GM03348 (cell line): ENCODE measurements at regions not wholly inside any gene's neighbourhood (a gene's known extent, or its start where the extent isn't known, plus 50 kb on each side); places are given as distances from the start of the nearest gene placed in this dataset.

Experiments
- DNase-seq: peaks from one replicate; pipeline ENCODE4 v3.0.0; 2012; ENCODE audit warnings: low spot score

GRCh38 chr1:58000116-58000515 lies 546.4 kb downstream of the OMA1 start:
- no peak for DNase-seq

- no peak for DNase-seq
Observed at GRCh38 chr1:57996400-57996799, 550.1 kb downstream of the OMA1 start.

GRCh38 chr1:57991289-57991688 lies 555.2 kb downstream of the OMA1 start:
- no peak for DNase-seq

- DNase-seq: no peak
Observed at GRCh38 chr1:57989877-57990276, 556.6 kb downstream of the OMA1 start.

- no peak for DNase-seq
Observed at GRCh38 chr1:57987523-57987922, 559.0 kb downstream of the OMA1 start.

- no peak for DNase-seq
Observed at GRCh38 chr1:57986432-57986831, 560.1 kb downstream of the OMA1 start.

GRCh38 chr1:57984277-57984676 lies 560.4 kb upstream of the DAB1 start:
- DNase-seq: no peak

- DNase-seq: no peak
Observed at GRCh38 chr1:57983441-57983840, 559.6 kb upstream of the DAB1 start.

- DNase-seq: no peak
Observed at GRCh38 chr1:57982852-57983251, 559.0 kb upstream of the DAB1 start.

- no peak for DNase-seq
Observed at GRCh38 chr1:57976216-57976615, 552.4 kb upstream of the DAB1 start.

- DNase-seq: no peak
Observed at GRCh38 chr1:57968321-57968720, 544.5 kb upstream of the DAB1 start.

GRCh38 chr1:57966751-57967406 lies 543.0 kb upstream of the DAB1 start:
- DNase-seq: no peak

- DNase-seq: no peak
Observed at GRCh38 chr1:57966340-57966739, 542.5 kb upstream of the DAB1 start.

GRCh38 chr1:57963581-57963980 lies 539.7 kb upstream of the DAB1 start:
- DNase-seq: no peak

GRCh38 chr1:57959531-57960241 lies 535.8 kb upstream of the DAB1 start:
- DNase-seq: no peak

GRCh38 chr1:57957576-57957975 lies 533.7 kb upstream of the DAB1 start:
- DNase-seq: no peak

GRCh38 chr1:57951390-57951789 lies 527.5 kb upstream of the DAB1 start:
- no peak for DNase-seq

- DNase-seq: no peak
Observed at GRCh38 chr1:57949168-57949567, 525.3 kb upstream of the DAB1 start.

GRCh38 chr1:57947471-57947870 lies 523.6 kb upstream of the DAB1 start:
- DNase-seq: no peak

GRCh38 chr1:57945045-57945444 lies 521.2 kb upstream of the DAB1 start:
- DNase-seq: no peak

- DNase-seq: no peak
Observed at GRCh38 chr1:57943365-57943764, 519.5 kb upstream of the DAB1 start.

GRCh38 chr1:57934745-57935144 lies 510.9 kb upstream of the DAB1 start:
- no peak for DNase-seq

GRCh38 chr1:57927003-57927402 lies 503.1 kb upstream of the DAB1 start:
- DNase-seq: no peak

GRCh38 chr1:57926025-57926552 lies 502.2 kb upstream of the DAB1 start:
- no peak for DNase-seq
